ENCODE measurements at regions not wholly inside any gene's neighbourhood (a gene's known extent, or its start where the extent isn't known, plus 50 kb on each side); places are given as distances from the start of the nearest gene placed in this dataset.
"Not testable (repeated sequence)": the region's sequence is repeated elsewhere in the genome, so short reads cannot be mapped to it uniquely, and the experiment has no call there.

- H3K27me3 ChIP-seq (ENCODE audit: control insufficient read depth in 1 of 2, insufficient read depth in 2 of 2, low read length in 2 of 2) = no peaks in the 10 kb centered on the region
- no peaks in the 10 kb centered on the region for H3K9me3 ChIP-seq (ENCODE audit: control insufficient read depth in 2 of 2, insufficient read depth in 1 of 2, low read depth in 1 of 2, low read length in 1 of 2)
- 63 to 71% methylated on average over 10 of the region's 10 CpGs for WGBS, 2 donors
- H3K27ac ChIP-seq (ENCODE audit: low read depth in 2 of 2, low read length in 1 of 2) = no peak overlapping the region
- H3K36me3 ChIP-seq (ENCODE audit: control insufficient read depth in 2 of 2, insufficient read depth in 2 of 2, low read length in 1 of 2) = no peaks in the 10 kb centered on the region
- H3K4me1 ChIP-seq (ENCODE audit: control insufficient read depth in 2 of 2, insufficient read depth in 2 of 2, low read length in 1 of 2) = no peaks in the 10 kb centered on the region
- no peak overlapping the region for H3K4me3 ChIP-seq (ENCODE audit: low read depth in 1 of 2, low read length in 2 of 2)
Measured at GRCh38 chr10:30176776-30177533, 117.6 kb upstream of the JCAD start.

- no peaks in the 10 kb centered on the region for H3K4me1 ChIP-seq (ENCODE audit: control insufficient read depth in 2 of 2, insufficient read depth in 2 of 2, low read length in 1 of 2)
- WGBS, 2 donors = 84 to 85% methylated on average over 9 of the region's 9 CpGs
- no peaks in the 10 kb centered on the region for H3K9me3 ChIP-seq (ENCODE audit: control insufficient read depth in 2 of 2, insufficient read depth in 1 of 2, low read depth in 1 of 2, low read length in 1 of 2)
- no peak overlapping the region for H3K4me3 ChIP-seq (ENCODE audit: low read depth in 1 of 2, low read length in 2 of 2)
- H3K27me3 ChIP-seq (ENCODE audit: control insufficient read depth in 1 of 2, insufficient read depth in 2 of 2, low read length in 2 of 2) = no peaks in the 10 kb centered on the region
- no peak overlapping the region for H3K27ac ChIP-seq (ENCODE audit: low read depth in 2 of 2, low read length in 1 of 2)
- no peaks in the 10 kb centered on the region for H3K36me3 ChIP-seq (ENCODE audit: control insufficient read depth in 2 of 2, insufficient read depth in 2 of 2, low read length in 1 of 2)
Measured at GRCh38 chr10:30176182-30176581, 116.8 kb upstream of the JCAD start.

GRCh38 chr10:30172673-30173072, 113.3 kb upstream of the JCAD start:
- Histone ChIP-seq H3K4me1 (ENCODE audit: control insufficient read depth in 2 of 2, insufficient read depth in 2 of 2, low read length in 1 of 2) (no peaks in the 10 kb centered on the region), H3K9me3 (ENCODE audit: control insufficient read depth in 2 of 2, insufficient read depth in 1 of 2, low read depth in 1 of 2, low read length in 1 of 2) (no peaks in the 10 kb centered on the region), H3K27ac (ENCODE audit: low read depth in 2 of 2, low read length in 1 of 2) (no peak overlapping the region), H3K27me3 (ENCODE audit: control insufficient read depth in 1 of 2, insufficient read depth in 2 of 2, low read length in 2 of 2) (no peaks in the 10 kb centered on the region), H3K36me3 (ENCODE audit: control insufficient read depth in 2 of 2, insufficient read depth in 2 of 2, low read length in 1 of 2) (no peaks in the 10 kb centered on the region), H3K4me3 (ENCODE audit: low read depth in 1 of 2, low read length in 2 of 2) (no peak overlapping the region)
- WGBS, 2 donors = 81 to 82% methylated on average over 7 of the region's 7 CpGs

GRCh38 chr10:30172091-30172490, 112.7 kb upstream of the JCAD start:
- no peak overlapping the region for H3K27ac ChIP-seq (ENCODE audit: low read depth in 2 of 2, low read length in 1 of 2)
- no peak overlapping the region for H3K4me3 ChIP-seq (ENCODE audit: low read depth in 1 of 2, low read length in 2 of 2)
- H3K36me3 ChIP-seq (ENCODE audit: control insufficient read depth in 2 of 2, insufficient read depth in 2 of 2, low read length in 1 of 2) = no peaks in the 10 kb centered on the region
- H3K4me1 ChIP-seq (ENCODE audit: control insufficient read depth in 2 of 2, insufficient read depth in 2 of 2, low read length in 1 of 2) = no peaks in the 10 kb centered on the region
- WGBS, 2 donors = 85 to 86% methylated on average over 4 of the region's 4 CpGs
- H3K27me3 ChIP-seq (ENCODE audit: control insufficient read depth in 1 of 2, insufficient read depth in 2 of 2, low read length in 2 of 2) = no peaks in the 10 kb centered on the region
- H3K9me3 ChIP-seq (ENCODE audit: control insufficient read depth in 2 of 2, insufficient read depth in 1 of 2, low read depth in 1 of 2, low read length in 1 of 2) = no peaks in the 10 kb centered on the region

GRCh38 chr10:30171601-30172000, 112.2 kb upstream of the JCAD start:
- no peaks in the 10 kb centered on the region for H3K36me3 ChIP-seq (ENCODE audit: control insufficient read depth in 2 of 2, insufficient read depth in 2 of 2, low read length in 1 of 2)
- H3K27ac ChIP-seq (ENCODE audit: low read depth in 2 of 2, low read length in 1 of 2) = no peak overlapping the region
- no peak overlapping the region for H3K4me3 ChIP-seq (ENCODE audit: low read depth in 1 of 2, low read length in 2 of 2)
- no peaks in the 10 kb centered on the region for H3K9me3 ChIP-seq (ENCODE audit: control insufficient read depth in 2 of 2, insufficient read depth in 1 of 2, low read depth in 1 of 2, low read length in 1 of 2)
- H3K27me3 ChIP-seq (ENCODE audit: control insufficient read depth in 1 of 2, insufficient read depth in 2 of 2, low read length in 2 of 2) = no peaks in the 10 kb centered on the region
- H3K4me1 ChIP-seq (ENCODE audit: control insufficient read depth in 2 of 2, insufficient read depth in 2 of 2, low read length in 1 of 2) = no peaks in the 10 kb centered on the region
- 74 to 82% methylated on average over 4 of the region's 4 CpGs for WGBS, 2 donors

- Histone ChIP-seq H3K4me1 (ENCODE audit: control insufficient read depth in 2 of 2, insufficient read depth in 2 of 2, low read length in 1 of 2) (no peaks in the 10 kb centered on the region), H3K9me3 (ENCODE audit: control insufficient read depth in 2 of 2, insufficient read depth in 1 of 2, low read depth in 1 of 2, low read length in 1 of 2) (no peaks in the 10 kb centered on the region), H3K27me3 (ENCODE audit: control insufficient read depth in 1 of 2, insufficient read depth in 2 of 2, low read length in 2 of 2) (no peaks in the 10 kb centered on the region), H3K36me3 (ENCODE audit: control insufficient read depth in 2 of 2, insufficient read depth in 2 of 2, low read length in 1 of 2) (no peaks in the 10 kb centered on the region), H3K4me3 (ENCODE audit: low read depth in 1 of 2, low read length in 2 of 2) (no peak overlapping the region), H3K27ac (ENCODE audit: low read depth in 2 of 2, low read length in 1 of 2) (no peak overlapping the region)
- WGBS, 2 donors = 58 to 69% methylated on average over 3 of the region's 3 CpGs
Measured at GRCh38 chr10:30170814-30171213, 111.4 kb upstream of the JCAD start.

- WGBS, 2 donors = 87 to 94% methylated on average over 3 of the region's 3 CpGs
- Histone ChIP-seq H3K27ac (ENCODE audit: low read depth in 2 of 2, low read length in 1 of 2) (no peak overlapping the region), H3K4me3 (ENCODE audit: low read depth in 1 of 2, low read length in 2 of 2) (no peak overlapping the region), H3K4me1 (ENCODE audit: control insufficient read depth in 2 of 2, insufficient read depth in 2 of 2, low read length in 1 of 2) (no peaks in the 10 kb centered on the region), H3K27me3 (ENCODE audit: control insufficient read depth in 1 of 2, insufficient read depth in 2 of 2, low read length in 2 of 2) (no peaks in the 10 kb centered on the region), H3K36me3 (ENCODE audit: control insufficient read depth in 2 of 2, insufficient read depth in 2 of 2, low read length in 1 of 2) (no peaks in the 10 kb centered on the region), H3K9me3 (ENCODE audit: control insufficient read depth in 2 of 2, insufficient read depth in 1 of 2, low read depth in 1 of 2, low read length in 1 of 2) (no peaks in the 10 kb centered on the region)
Measured at GRCh38 chr10:30170146-30170545, 110.8 kb upstream of the JCAD start.

GRCh38 chr10:30169342-30169741, 110.0 kb upstream of the JCAD start:
- no peak overlapping the region for H3K27ac ChIP-seq (ENCODE audit: low read depth in 2 of 2, low read length in 1 of 2)
- no peaks in the 10 kb centered on the region for H3K36me3 ChIP-seq (ENCODE audit: control insufficient read depth in 2 of 2, insufficient read depth in 2 of 2, low read length in 1 of 2)
- no peak overlapping the region for H3K4me3 ChIP-seq (ENCODE audit: low read depth in 1 of 2, low read length in 2 of 2)
- no peaks in the 10 kb centered on the region for H3K27me3 ChIP-seq (ENCODE audit: control insufficient read depth in 1 of 2, insufficient read depth in 2 of 2, low read length in 2 of 2)
- H3K9me3 ChIP-seq (ENCODE audit: control insufficient read depth in 2 of 2, insufficient read depth in 1 of 2, low read depth in 1 of 2, low read length in 1 of 2) = no peaks in the 10 kb centered on the region
- H3K4me1 ChIP-seq (ENCODE audit: control insufficient read depth in 2 of 2, insufficient read depth in 2 of 2, low read length in 1 of 2) = no peaks in the 10 kb centered on the region
- 92 to 97% methylated on average over 3 of the region's 3 CpGs for WGBS, 2 donors

- Histone ChIP-seq H3K27ac (ENCODE audit: low read depth in 2 of 2, low read length in 1 of 2) (no peak overlapping the region), H3K4me1 (ENCODE audit: control insufficient read depth in 2 of 2, insufficient read depth in 2 of 2, low read length in 1 of 2) (no peaks in the 10 kb centered on the region), H3K27me3 (ENCODE audit: control insufficient read depth in 1 of 2, insufficient read depth in 2 of 2, low read length in 2 of 2) (no peaks in the 10 kb centered on the region), H3K4me3 (ENCODE audit: low read depth in 1 of 2, low read length in 2 of 2) (no peak overlapping the region), H3K9me3 (ENCODE audit: control insufficient read depth in 2 of 2, insufficient read depth in 1 of 2, low read depth in 1 of 2, low read length in 1 of 2) (no peaks in the 10 kb centered on the region), H3K36me3 (ENCODE audit: control insufficient read depth in 2 of 2, insufficient read depth in 2 of 2, low read length in 1 of 2) (no peaks in the 10 kb centered on the region)
- WGBS, 2 donors = 92% methylated on average over 5 of the region's 5 CpGs
Measured at GRCh38 chr10:30166929-30167328, 107.5 kb upstream of the JCAD start.

- H3K36me3 ChIP-seq (ENCODE audit: control insufficient read depth in 2 of 2, insufficient read depth in 2 of 2, low read length in 1 of 2); H3K4me3 ChIP-seq (ENCODE audit: low read depth in 1 of 2, low read length in 2 of 2); H3K27me3 ChIP-seq (ENCODE audit: control insufficient read depth in 1 of 2, insufficient read depth in 2 of 2, low read length in 2 of 2); H3K9me3 ChIP-seq (ENCODE audit: control insufficient read depth in 2 of 2, insufficient read depth in 1 of 2, low read depth in 1 of 2, low read length in 1 of 2); H3K27ac ChIP-seq (ENCODE audit: low read depth in 2 of 2, low read length in 1 of 2); H3K4me1 ChIP-seq (ENCODE audit: control insufficient read depth in 2 of 2, insufficient read depth in 2 of 2, low read length in 1 of 2): not testable (repeated sequence)
- 65 to 76% methylated on average over 8 to 9 of the region's 10 CpGs for WGBS, 2 donors
Measured at GRCh38 chr10:30163410-30163809, 104.0 kb upstream of the JCAD start.
